T-helper 2 cell (primary cell): ENCODE measurements at regions not wholly inside any gene's neighbourhood (a gene's known extent, or its start where the extent isn't known, plus 50 kb on each side); places are given as distances from the start of the nearest gene placed in this dataset.

Experiments
- DNase-seq, 5 experiments: peaks; one replicate each; pipeline versions ENCODE4 v3.0.0 to v3.0.0-alpha.2; 2012 to 2022

DNA sequence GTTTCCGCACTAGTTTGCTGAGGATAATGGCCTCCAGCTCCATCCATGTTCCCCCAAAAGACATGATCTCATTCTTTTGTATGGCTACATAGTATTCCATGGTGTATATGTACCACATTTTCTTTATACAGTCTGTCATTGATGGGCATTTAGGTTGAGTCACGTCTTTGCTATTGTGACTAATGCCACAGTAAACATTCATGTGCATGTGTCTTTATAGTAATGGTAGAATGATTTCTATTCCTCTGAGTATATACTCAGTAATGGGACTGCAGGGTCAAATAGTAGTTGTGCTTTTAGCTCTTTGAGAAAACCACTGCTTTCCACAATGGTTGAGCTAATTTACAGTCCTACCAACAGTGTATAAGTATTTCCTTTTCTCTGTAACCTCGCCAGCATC lies 78.3 kb upstream of the BCL9 start:
- no peak for DNase-seq

GRCh38 chr1:147466543-147466942 lies 74.8 kb upstream of the BCL9 start:
- no peak for DNase-seq

DNA sequence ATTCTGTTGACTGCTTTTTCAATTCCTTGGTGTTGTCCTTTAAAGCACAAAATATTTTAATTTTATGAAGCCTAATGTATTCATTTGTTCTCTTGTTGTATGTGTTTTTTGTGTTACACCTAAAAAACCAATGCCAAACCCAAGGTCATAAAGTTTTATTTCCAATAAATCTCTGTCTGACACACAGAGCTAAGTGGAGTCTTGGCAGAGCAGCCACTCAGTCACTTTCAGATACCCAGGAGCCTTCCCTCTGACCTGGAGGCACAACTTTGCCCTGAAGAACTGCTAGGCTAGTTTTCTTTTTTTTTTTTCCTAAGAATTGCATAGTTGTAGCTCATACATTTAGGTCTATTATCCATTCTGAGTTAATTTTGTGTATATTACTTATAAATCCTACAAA lies 71.2 kb upstream of the BCL9 start:
- DNase-seq = no peak

DNA sequence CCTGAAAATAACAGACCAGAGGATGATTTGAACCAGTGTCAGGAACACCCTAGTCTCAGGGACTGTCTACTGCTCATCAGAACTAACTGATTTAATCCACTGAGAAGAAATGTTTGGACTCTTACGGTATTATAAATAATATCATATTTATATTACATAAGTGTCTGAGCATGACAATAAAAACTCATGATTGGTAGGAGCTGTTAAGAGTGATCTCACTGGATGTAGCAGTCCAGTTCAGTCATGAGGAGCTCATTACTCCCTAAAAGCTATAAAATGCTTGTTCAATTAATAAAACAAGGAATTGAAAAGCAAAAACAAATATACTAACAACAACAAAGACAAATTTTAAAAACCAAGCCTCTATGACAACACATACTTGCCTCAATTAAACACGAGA lies 68.8 kb upstream of the BCL9 start:
- DNase-seq = no peak

GRCh38 chr1:147472966-147473732 lies 68.2 kb upstream of the BCL9 start:
- no peak for DNase-seq

GRCh38 chr1:147473733-147474049 lies 67.6 kb upstream of the BCL9 start:
- DNase-seq = no peak

- DNase-seq = no peak
Measured at GRCh38 chr1:147475488-147475887, 65.8 kb upstream of the BCL9 start.

DNA sequence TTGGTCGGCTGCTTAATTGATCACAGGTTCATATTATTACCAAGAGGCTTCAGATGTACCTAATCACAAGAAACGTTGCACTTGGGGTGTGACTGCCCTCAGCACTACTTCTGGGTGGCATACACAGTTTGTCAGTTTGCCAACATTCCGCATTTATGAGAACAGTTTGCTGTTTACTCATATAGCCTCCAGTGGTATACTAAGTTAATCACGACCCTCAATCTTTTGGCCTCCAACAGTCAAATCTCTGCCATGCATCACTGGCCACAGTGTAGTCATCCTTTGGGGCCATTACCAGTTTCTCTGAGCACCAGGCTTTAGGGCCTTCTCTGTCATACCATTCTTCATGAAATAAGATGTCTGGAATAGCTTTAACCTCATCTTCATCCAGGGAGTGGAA lies 62.8 kb upstream of the BCL9 start:
- DNase-seq = no peak

DNA sequence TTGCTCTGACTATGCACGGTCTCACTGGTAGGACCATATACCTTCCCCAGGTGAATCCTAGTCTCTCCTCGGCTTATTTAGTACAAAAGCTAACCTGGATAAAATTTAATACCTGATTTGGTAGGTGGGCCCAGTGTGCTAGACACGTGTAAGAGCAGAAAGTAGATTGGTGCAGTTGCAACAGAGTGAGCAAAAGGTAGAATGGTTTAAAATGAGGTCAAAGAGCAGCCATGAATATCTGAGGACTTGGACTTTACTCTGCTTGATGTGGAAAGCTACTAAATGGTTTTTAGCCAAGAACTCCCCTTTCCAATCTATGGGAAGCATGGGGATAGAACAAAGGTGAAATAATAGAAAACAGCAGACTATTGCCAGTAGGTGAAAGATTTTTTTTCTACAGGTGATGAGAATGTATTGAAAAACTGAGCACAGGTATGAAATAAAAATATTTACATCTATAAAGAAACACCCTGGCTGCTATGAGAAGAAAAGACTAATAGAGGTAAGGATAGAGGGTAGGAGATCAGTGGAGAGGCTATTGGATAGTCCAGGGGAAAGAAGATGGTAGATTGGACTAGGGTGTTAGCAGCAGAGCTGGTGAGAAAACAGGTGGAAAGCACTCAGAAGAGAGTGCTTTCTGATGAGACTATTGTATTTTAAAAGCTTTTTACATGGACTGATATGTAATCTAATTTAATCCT lies 61.3 kb upstream of the BCL9 start:
- DNase-seq = no peak

DNA sequence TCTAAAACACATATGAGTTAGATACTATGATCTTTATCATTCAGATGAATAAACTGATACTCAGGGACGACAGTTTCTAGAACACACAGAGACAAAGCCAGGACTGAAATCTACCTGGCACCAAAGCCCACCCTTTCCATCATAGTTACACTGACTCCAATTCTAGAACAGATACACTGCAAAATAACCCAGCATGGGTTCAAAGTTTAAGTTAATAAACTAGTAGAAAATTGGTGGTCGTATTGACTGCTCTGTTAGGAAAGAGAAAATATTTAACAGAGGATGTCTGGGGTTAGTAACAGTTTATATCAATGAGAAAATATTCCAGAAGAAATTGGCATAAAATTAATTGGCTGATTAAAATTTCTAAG lies 60.8 kb upstream of the BCL9 start:
- no peak for DNase-seq

GRCh38 chr1:147486876-147487656 lies 54.2 kb upstream of the BCL9 start:
- no peak for DNase-seq

- no peak for DNase-seq
Measured at GRCh38 chr1:147491098-147491497, 50.2 kb upstream of the BCL9 start.
